ENCODE measurements at regions not wholly inside any gene's neighbourhood (a gene's known extent, or its start where the extent isn't known, plus 50 kb on each side); places are given as distances from the start of the nearest gene placed in this dataset.

DNA sequence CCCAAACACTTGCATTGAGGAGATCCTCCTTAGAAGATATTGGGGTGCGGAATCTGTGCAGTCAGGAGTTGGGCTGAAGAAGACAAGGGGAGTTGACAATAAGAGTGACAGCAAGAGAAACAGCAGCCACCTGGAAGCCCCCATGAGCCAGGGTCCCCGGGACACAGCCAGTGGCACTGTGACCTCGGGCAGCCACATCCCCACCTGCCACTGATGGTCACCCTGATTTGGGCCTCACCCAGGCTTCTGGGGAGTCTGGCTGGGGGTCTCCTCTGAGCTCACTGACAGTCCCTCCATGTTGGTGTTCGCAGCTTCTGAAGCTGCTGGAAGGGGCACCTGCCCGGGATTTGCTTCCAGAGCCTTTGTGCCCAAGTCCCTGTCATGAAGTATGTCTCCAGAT is 123.5 kb downstream of the TTLL2 start:
- no peak for TF ChIP-seq CTCF (IDR thresholded peaks at IDR 0.05)
- TF ChIP-seq EP300 (IDR thresholded peaks at IDR 0.05): no peak
- no peak for TF ChIP-seq POLR2AphosphoS5 (IDR thresholded peaks at IDR 0.05)
